ENCODE measurements at regions not wholly inside any gene's neighbourhood (a gene's known extent, or its start where the extent isn't known, plus 50 kb on each side); places are given as distances from the start of the nearest gene placed in this dataset.
A peak's percentile ranks its signal among the peaks of the same experiment; 100 is the strongest.

GRCh38 chr3:66822186-66823008 lies 175.7 kb upstream of the KBTBD8 start (continued):
- TF ChIP-seq CTCF (IDR thresholded peaks at IDR 0.05; ENCODE audit: control extremely low read depth in 1 of 3, insufficient read depth in 1 of 3, low read depth in 1 of 3, low read length in 3 of 3) = peak; percentile 70 to 94 (median 78)

Measured in H1 (cell line).